Activated CD4-positive, CD25-positive, alpha-beta regulatory T cell treated with anti-CD3 and anti-CD28 coated beads, Interleukin-2, amount 50 U/mL, for 24 hours (primary cell): ENCODE measurements at regions not wholly inside any gene's neighbourhood (a gene's known extent, or its start where the extent isn't known, plus 50 kb on each side); places are given as distances from the start of the nearest gene placed in this dataset.

Source experiments
- ATAC-seq, 2 donors: fragments of 150-1000 bp; cut with Tn5 transposase; one replicate each; pipeline ENCODE4 v1.10.0; 2021; ENCODE audit warnings: mild to moderate bottlenecking in 1 of 2, moderate library complexity in 1 of 2

GRCh38 chr9:79889369-79889768 lies 317.6 kb downstream of the TLE4 start:
- no peak for ATAC-seq

GRCh38 chr9:79885093-79885857 lies 313.5 kb downstream of the TLE4 start:
- ATAC-seq: no peak

DNA sequence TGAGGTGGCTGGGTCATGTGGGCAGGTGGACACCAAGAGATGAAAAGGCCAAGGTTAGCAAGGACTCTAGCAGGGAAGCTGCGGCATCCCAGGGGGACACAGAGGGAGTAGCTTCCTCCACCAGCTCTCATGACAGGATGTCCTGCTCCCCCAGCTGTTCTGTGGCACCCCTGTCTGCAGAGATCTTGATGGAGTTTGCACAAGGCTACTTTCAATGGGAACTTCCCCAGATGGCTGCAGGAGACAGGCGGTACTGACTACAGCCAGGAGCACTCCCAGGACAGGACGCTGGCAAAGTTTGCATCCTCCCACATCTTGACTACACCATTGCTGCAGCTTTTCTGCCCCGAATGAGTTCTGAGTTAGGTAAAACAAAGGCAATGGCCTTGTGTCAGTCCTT lies 312.8 kb downstream of the TLE4 start:
- peak in 1 of 2 donors; percentile 19 for ATAC-seq

- ATAC-seq: peak; percentile 57 to 70
These were observed 311.4 kb downstream of the TLE4 start for GRCh38 chr9:79883073-79883645.

DNA sequence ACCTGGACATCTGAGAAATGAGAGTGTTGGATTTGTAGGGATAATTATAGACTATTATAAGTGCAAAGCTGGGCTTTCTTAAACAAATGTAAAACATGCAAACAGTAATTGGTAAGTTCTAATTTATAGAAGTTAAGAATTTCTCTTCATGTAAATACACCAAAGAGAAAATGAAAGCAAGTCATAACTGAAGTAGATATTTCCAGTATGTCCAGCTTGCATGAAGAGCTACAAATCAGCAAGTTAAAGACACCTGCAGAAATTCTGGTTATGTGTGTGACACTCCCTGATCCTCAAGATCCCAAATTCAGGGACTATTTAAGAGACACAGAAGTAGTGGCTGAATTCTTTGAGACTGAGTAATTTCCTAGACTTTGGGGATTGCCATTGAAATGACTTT lies 308.9 kb downstream of the TLE4 start:
- ATAC-seq: no peak

DNA sequence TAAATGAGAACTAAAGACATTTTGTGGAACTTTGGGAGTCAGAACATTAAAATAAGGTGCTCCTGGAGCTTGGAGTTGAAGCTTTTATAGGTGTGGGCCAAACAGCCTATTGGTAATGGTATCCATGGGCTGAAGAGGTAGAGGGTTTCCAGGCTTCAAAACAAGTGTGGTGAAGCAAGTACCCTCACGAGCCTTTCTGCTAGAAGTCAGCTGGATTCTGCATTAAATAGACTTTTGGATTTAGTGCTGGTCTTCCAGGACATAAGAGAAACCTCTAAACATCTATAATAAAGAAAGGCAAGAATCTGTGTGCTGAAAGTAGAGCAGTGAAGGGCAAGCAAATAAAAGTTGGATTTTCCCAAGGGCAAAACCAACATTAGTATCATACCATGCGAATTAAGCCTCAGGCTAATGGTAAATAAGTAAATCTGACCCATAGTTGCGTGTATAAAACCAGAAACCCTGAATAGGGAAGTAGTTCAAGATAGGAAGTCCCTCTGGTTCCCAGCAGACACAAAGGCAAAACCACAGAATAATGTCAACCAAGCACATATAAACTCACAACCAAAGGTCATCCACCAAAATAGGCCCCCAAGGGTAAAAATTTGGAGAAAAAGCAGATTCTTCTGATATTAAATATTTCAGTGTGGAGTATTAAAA lies 306.3 kb downstream of the TLE4 start:
- peak in 1 of 2 donors; percentile 43 for ATAC-seq

- ATAC-seq: no peak
These were observed 296.9 kb downstream of the TLE4 start for GRCh38 chr9:79868567-79869189.

- ATAC-seq: no peak
These were observed 291.4 kb downstream of the TLE4 start for GRCh38 chr9:79862921-79863890.

- ATAC-seq: peak; percentile 69
These were observed 286.7 kb downstream of the TLE4 start for GRCh38 chr9:79858508-79858907.

GRCh38 chr9:79857188-79857587 lies 285.4 kb downstream of the TLE4 start:
- no peak for ATAC-seq

GRCh38 chr9:79847074-79847473 lies 275.3 kb downstream of the TLE4 start:
- no peak for ATAC-seq

DNA sequence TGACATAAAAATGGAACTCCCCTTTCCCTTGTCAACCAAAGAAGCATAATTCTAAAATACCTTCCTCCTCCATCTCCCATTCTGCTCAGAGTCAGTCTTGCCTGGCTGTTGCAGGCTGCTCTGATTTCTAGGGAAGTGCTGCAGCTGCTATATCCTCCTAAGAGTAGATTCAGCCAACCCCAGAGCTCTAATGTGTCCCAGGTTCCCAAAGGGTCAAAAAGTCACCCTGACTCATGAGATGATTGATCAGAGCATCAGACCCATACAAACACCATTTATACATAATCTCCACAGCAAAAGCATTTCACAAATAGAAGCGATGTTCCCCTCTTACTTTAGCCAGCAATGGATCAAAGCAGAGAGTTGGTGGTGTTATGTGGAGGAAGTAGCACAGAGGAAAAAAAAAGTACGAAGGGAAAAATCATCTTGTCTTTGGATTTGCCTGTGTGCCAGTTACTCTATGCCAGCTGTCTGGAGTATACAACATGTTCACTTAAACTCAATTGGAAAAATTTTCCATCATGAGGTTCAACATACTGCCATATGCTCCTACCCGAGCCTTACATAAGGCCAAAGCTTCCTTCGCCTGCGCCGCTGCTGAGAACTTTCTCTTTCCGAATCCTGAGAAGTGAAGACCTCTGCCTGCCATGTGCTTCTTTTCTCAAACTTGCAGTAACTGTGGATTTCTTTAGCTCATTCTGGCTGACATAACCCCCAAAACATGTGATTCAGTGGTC lies 258.0 kb downstream of the TLE4 start:
- ATAC-seq: no peak

DNA sequence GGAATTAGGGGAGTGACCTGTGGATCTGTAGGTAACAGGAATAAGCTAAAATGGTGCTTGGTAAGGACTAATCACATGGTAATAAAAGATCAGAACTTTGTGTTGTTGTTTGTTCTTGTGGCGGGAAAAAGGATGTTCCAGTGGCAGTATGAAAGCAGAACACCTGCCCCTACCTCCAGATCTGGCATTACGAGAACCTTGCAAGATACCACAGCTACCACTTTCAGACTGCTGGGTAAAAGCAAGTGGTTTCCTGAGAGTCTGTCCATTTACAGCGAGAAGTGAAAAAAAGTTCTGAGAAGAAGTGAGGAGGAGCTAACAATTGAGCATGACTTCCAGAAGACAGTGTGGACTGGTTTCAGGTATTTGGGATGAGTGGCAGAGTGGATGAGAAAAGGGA lies 252.5 kb downstream of the TLE4 start:
- ATAC-seq: no peak

DNA sequence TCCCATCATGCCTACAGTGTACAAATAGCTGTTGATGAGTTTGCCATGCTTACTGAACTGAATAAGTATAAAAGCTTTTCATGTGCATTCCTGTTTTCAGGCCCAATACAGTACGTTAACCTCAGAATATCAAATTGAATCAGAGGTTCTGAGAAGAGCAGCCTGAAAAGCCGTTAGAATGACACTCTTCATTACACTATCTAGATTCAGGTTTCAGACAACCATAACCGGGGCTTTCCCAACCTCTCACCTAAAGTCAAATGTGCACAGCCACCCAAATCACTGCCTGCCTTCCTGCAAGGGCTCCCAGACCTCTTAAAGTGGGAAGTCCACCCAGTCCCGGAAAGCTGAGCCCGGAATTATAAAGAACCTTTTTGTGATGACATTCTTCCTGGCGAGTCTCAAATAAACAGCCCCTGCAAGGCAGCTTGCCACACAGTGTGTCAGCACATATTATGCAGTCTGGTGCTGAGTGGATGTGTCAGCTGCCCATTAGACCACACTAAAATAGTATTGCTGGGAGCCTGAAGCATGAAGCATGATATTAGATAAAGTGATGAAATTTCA lies 245.8 kb downstream of the TLE4 start:
- peak; percentile 70 to 79 for ATAC-seq

DNA sequence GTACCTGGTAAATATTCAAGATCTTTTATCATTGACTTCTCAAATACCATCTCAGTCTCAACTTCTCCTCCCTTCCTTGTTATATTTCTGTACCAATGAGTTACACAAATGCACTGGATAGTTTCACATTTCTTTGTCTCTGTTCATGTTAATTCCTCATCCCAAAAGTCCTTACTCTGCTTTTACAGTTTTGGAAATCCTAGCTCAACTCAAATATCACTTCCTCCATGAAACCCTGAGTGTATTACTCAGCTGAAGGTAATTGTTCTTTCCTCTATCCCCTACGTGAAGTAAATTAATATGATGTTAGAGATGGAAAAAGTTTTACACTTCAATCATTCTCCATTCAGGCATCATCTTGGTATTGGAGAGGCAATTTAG lies 241.5 kb downstream of the TLE4 start:
- ATAC-seq: no peak

DNA sequence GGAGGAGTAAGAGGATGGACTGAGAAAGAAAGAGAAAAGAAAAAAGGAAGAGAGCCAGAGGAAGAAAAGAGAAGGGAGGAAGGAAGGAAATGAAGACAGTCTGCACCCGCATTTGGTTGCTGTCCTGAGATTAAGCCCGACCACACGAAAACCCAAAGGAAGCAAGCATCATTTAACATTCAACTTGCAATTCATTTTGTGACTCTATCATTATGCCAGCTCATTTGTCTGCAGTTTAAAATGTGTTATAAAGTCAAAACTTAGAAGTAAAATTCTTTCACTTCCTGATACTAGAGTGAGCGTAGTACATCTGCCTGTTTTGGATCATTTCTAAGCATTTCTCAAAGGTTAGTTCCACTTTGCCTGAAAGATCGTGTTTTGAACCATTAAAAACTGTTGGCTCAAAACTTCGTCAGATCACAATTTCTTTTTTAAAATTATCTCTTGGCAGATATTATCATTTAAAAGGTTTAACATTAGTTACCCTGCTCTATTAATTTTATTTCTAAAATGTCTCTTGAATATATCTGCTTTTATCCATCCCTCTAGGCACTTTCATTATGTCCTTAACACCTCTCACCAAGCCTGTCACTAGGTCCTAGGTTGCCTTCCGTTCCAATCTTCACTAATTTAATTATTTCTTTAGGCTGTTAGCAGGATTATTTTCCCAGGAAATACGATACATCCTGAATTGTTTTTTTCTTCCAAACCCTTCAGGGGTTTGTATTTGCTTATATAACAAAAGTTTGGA lies 240.9 kb downstream of the TLE4 start:
- ATAC-seq: peak; percentile 51 to 64

GRCh38 chr9:79812099-79812498 lies 240.3 kb downstream of the TLE4 start:
- ATAC-seq: peak; percentile 30 to 46

- no peak for ATAC-seq
These were observed 238.2 kb downstream of the TLE4 start for GRCh38 chr9:79809931-79810330.

- ATAC-seq: no peak
These were observed 237.6 kb downstream of the TLE4 start for GRCh38 chr9:79809316-79809876.

- no peak for ATAC-seq
These were observed 236.2 kb downstream of the TLE4 start for GRCh38 chr9:79807971-79808370.
